Natural killer cell (primary cell): ENCODE measurements at regions not wholly inside any gene's neighbourhood (a gene's known extent, or its start where the extent isn't known, plus 50 kb on each side); places are given as distances from the start of the nearest gene placed in this dataset.
"Not testable (repeated sequence)": the region's sequence is repeated elsewhere in the genome, so short reads cannot be mapped to it uniquely, and the experiment has no call there.

Experiments used
- ATAC-seq, 3 donors: fragments of 150-1000 bp in 2 of 3; fragments of 200-7000 bp in 1 of 3; cut with Tn5 transposase; 1 replicate in 1 of 3; 2 replicates in 2 of 3; pipeline ENCODE4 v1.10.0; 2021; ENCODE audit warnings: mild to moderate bottlenecking in 2 of 3, moderate library complexity in 2 of 3
- DNase-seq, 2 donors: peaks; one replicate each; pipeline versions ENCODE4 v3.0.0 to v3.0.0-alpha.2; 2013 to 2021; ENCODE audit warnings: mixed read lengths in 1 of 2
- H3K27ac ChIP-seq: one replicate; pipeline ENCODE4 v1.5.1; 2013; ENCODE audit warnings: mild to moderate bottlenecking, low read length
- H3K27me3 ChIP-seq: one replicate; pipeline ENCODE4 v1.6.1; 2013; ENCODE audit warnings: low read length; ENCODE audit not compliant: control insufficient read depth, insufficient read depth
- H3K36me3 ChIP-seq: one replicate; pipeline ENCODE4 v1.6.1; 2013; ENCODE audit warnings: low read length; ENCODE audit not compliant: control insufficient read depth, insufficient read depth
- H3K4me1 ChIP-seq: one replicate; pipeline ENCODE4 v1.6.1; 2013; ENCODE audit warnings: low read length; ENCODE audit not compliant: control insufficient read depth, insufficient read depth
- H3K4me3 ChIP-seq: one replicate; pipeline ENCODE4 v1.5.1; 2013; ENCODE audit warnings: low read length
- H3K9me3 ChIP-seq: one replicate; pipeline ENCODE4 v1.6.1; 2013; ENCODE audit warnings: low read length; ENCODE audit not compliant: control insufficient read depth, insufficient read depth
- H3K27ac Mint-ChIP-seq, 2 donors: one replicate each; pipeline ENCODE4 v1.8.0; 2022; ENCODE audit warnings: mild to moderate bottlenecking in 2 of 2, mixed read lengths in 2 of 2, moderate library complexity in 1 of 2
- H3K27me3 Mint-ChIP-seq, 2 donors: one replicate each; pipeline ENCODE4 v1.8.0; 2022; ENCODE audit warnings: low read depth in 2 of 2, mixed read lengths in 2 of 2
- H3K36me3 Mint-ChIP-seq: one replicate; pipeline ENCODE4 v1.8.0; 2022; ENCODE audit warnings: mixed read lengths
- H3K4me1 Mint-ChIP-seq, 2 donors: one replicate each; pipeline ENCODE4 v1.8.0; 2022; ENCODE audit warnings: mixed read lengths in 2 of 2
- H3K4me3 Mint-ChIP-seq: one replicate; pipeline ENCODE4 v1.8.0; 2022; ENCODE audit warnings: mild to moderate bottlenecking, moderate library complexity, mixed read lengths
- H3K9me3 Mint-ChIP-seq, 2 donors: one replicate each; pipeline ENCODE4 v1.8.0; 2022; ENCODE audit warnings: mixed read lengths in 2 of 2
- CTCF ChIP-seq: fragments of 200-600 bp; IDR thresholded peaks from one replicate; pipeline ENCODE4 v1.8.0; 2022; ENCODE audit warnings: antibody characterized with exemption
- WGBS: methylation state at CpG from one replicate; pipeline ENCODE4 v1.1.7; 2013; ENCODE audit warnings: missing lambda C conversion rate; ENCODE audit not compliant: insufficient coverage; 5-methylcytosine and 5-hydroxymethylcytosine counted together
- intact Hi-C: fragments of 100-400 bp; cut with micrococcal nuclease; formaldehyde crosslinking; loops from one replicate; pipeline ENCODE4 v1.14.2; 2022

- WGBS = 85% methylated on average over 2 of the region's 2 CpGs
- Mint-ChIP-seq H3K27ac (no peak overlapping the region), H3K27me3 (no peaks in the 10 kb centered on the region), H3K9me3 (peaks cover 15 to 19% of the 10 kb centered on the region in 2 donors), H3K4me3 (no peak overlapping the region), H3K36me3 (no peaks in the 10 kb centered on the region), H3K4me1 (no peaks in the 10 kb centered on the region)
- intact Hi-C loops = no loop called here
- DNase-seq (no peak), ATAC-seq (no peak)
- no peak overlapping the region for H3K4me3 ChIP-seq
- TF ChIP-seq CTCF = no peak
- no peak overlapping the region for H3K27ac ChIP-seq
- H3K4me1 ChIP-seq = no peaks in the 10 kb centered on the region
- no peaks in the 10 kb centered on the region for H3K27me3 ChIP-seq
- no peaks in the 10 kb centered on the region for H3K36me3 ChIP-seq
- H3K9me3 ChIP-seq = peaks cover 2% of the 10 kb centered on the region
Measured at GRCh38 chr3:73827204-73827603, 202.5 kb upstream of the PDZRN3 start.

- ATAC-seq, H3K27ac Mint-ChIP-seq, H3K4me1 Mint-ChIP-seq, H3K4me1 ChIP-seq, H3K27me3 Mint-ChIP-seq, H3K36me3 ChIP-seq, intact Hi-C loops, H3K27ac ChIP-seq, DNase-seq, H3K9me3 ChIP-seq, H3K27me3 ChIP-seq, H3K4me3 Mint-ChIP-seq, H3K4me3 ChIP-seq, H3K36me3 Mint-ChIP-seq: not testable (repeated sequence)
- H3K9me3 Mint-ChIP-seq = peaks cover 9 to 16% of the 10 kb centered on the region in 2 donors
Measured at GRCh38 chr3:73820896-73821295, 196.2 kb upstream of the PDZRN3 start.

- Mint-ChIP-seq H3K9me3 (peaks cover 9 to 16% of the 10 kb centered on the region in 2 donors), H3K27ac (no peak overlapping the region), H3K36me3 (peaks cover 9% of the 10 kb centered on the region), H3K27me3 (no peaks in the 10 kb centered on the region), H3K4me3 (no peak overlapping the region), H3K4me1 (no peaks in the 10 kb centered on the region)
- TF ChIP-seq CTCF = no peak
- no peak overlapping the region for H3K27ac ChIP-seq
- no peaks in the 10 kb centered on the region for H3K27me3 ChIP-seq
- no peaks in the 10 kb centered on the region for H3K36me3 ChIP-seq
- no peaks in the 10 kb centered on the region for H3K4me1 ChIP-seq
- no peak overlapping the region for H3K4me3 ChIP-seq
- H3K9me3 ChIP-seq = peaks cover 6% of the 10 kb centered on the region
- ATAC-seq = no peak
- intact Hi-C loops = no loop called here
- no CpG with 5 or more reads among the region's 1 CpG for WGBS
- DNase-seq = no peak
Measured at GRCh38 chr3:73820431-73820830, 195.7 kb upstream of the PDZRN3 start.

- intact Hi-C loops = no loop called here
- H3K4me1 Mint-ChIP-seq = no peaks in the 10 kb centered on the region
- H3K36me3 Mint-ChIP-seq = peaks cover 8% of the 10 kb centered on the region
- H3K27ac ChIP-seq = no peak overlapping the region
- peaks cover 15 to 19% of the 10 kb centered on the region in 2 donors for H3K9me3 Mint-ChIP-seq
- no peak overlapping the region for H3K4me3 ChIP-seq
- WGBS = 88% methylated on average over 1 of the region's 1 CpG
- no peak overlapping the region for H3K4me3 Mint-ChIP-seq
- H3K9me3 ChIP-seq = no peaks in the 10 kb centered on the region
- DNase-seq (no peak), ATAC-seq (no peak)
- no peaks in the 10 kb centered on the region for H3K27me3 Mint-ChIP-seq
- H3K4me1 ChIP-seq = no peaks in the 10 kb centered on the region
- no peak for TF ChIP-seq CTCF
- no peaks in the 10 kb centered on the region for H3K36me3 ChIP-seq
- H3K27ac Mint-ChIP-seq = no peak overlapping the region
- no peaks in the 10 kb centered on the region for H3K27me3 ChIP-seq
Measured at GRCh38 chr3:73815966-73816365, 191.2 kb upstream of the PDZRN3 start.
